HG02840 (cell line): ENCODE measurements at regions not wholly inside any gene's neighbourhood (a gene's known extent, or its start where the extent isn't known, plus 50 kb on each side); places are given as distances from the start of the nearest gene placed in this dataset.
A peak's percentile ranks its signal among the peaks of the same experiment; 100 is the strongest.

Experiments used
- ATAC-seq: cut with Tn5 transposase; IDR thresholded peaks from one replicate; pipeline ENCODE4 v1.9.1; 2021; ENCODE audit warnings: mild to moderate bottlenecking, moderate library complexity, moderate number of reproducible peaks; ENCODE audit not compliant: unreplicated experiment, low FRiP score

- no peak for ATAC-seq
Observed at GRCh38 chr1:234941321-234942011, 187.2 kb downstream of the TOMM20 start.

- ATAC-seq: no peak
Observed at GRCh38 chr1:234940841-234941240, 187.8 kb downstream of the TOMM20 start.

DNA sequence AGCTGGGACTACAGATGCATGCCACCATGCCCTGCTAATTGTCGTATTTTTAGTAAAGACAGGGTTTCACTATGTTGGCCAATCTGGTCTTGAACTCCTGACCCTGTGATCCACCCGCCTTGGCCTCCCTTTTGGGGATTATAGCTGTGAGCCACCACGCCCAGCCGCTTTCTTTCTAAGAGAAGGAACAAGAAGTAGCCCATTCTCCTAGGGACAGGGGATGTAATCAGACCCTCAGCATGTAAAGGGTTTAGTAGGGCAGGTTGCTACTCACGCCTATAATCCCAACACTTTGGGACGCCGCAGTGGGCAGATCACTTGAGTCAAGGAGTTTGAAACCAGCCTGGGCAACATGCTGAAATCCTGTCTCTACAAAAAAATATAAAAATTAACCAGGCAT is 189.7 kb downstream of the TOMM20 start:
- no peak for ATAC-seq

DNA sequence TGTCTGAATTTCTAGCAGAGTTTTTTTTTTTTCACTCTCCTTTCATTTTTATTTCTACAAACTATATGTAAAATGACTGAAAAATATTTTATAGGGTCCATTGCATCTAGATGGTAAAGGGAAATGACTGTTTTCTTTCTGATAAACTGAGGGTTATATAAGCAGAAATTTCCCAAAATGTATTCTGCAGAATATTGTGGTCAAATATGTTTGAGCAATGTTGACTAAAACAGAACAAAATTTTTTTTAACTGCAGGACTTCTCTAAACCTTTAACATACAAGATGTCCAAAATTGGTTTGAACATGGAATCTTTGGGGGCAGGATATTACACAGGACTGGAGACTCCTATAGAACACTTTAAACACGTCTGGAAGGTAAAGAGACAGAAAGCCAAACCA is 190.5 kb downstream of the TOMM20 start:
- no peak for ATAC-seq

DNA sequence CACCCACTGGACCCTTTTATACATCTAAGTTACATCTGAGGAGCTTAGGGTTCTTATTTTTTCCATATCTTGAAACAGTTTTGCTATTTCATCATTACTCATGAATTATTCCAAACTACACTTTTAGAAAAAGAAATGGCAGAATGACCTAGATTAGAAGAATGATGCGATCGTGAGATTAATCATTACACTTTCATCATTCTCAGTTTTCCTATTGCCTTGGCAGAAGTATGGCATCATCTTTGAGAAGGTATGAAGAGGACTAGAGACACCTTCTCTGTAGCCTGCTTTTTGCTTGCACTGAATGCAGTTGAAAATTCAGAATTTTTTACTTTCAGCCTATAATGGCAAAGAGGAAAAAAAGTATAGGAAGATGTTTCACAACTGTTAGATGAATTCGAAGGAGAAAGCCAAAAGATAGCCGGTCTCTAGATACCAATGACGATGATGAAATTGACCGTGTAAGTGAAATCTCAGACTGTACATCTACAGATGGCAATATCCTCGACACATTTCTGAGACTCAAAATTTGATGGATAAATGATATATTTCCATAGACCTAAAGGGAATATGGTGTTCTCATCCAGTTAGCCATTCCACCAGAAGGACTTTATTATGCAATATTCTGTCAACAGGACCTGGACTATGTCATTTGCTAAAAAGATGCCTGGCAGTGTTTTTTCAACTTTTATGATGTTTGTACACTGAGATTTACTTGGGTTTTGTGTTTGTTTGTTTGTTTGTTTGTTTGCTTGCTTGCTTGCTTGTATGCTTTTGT is 191.8 kb downstream of the TOMM20 start:
- no peak for ATAC-seq

GRCh38 chr1:234934611-234935033 is 194.0 kb downstream of the TOMM20 start:
- no peak for ATAC-seq

- peak; percentile 80 for ATAC-seq
Observed at GRCh38 chr1:234933475-234933874, 195.2 kb downstream of the TOMM20 start.

DNA sequence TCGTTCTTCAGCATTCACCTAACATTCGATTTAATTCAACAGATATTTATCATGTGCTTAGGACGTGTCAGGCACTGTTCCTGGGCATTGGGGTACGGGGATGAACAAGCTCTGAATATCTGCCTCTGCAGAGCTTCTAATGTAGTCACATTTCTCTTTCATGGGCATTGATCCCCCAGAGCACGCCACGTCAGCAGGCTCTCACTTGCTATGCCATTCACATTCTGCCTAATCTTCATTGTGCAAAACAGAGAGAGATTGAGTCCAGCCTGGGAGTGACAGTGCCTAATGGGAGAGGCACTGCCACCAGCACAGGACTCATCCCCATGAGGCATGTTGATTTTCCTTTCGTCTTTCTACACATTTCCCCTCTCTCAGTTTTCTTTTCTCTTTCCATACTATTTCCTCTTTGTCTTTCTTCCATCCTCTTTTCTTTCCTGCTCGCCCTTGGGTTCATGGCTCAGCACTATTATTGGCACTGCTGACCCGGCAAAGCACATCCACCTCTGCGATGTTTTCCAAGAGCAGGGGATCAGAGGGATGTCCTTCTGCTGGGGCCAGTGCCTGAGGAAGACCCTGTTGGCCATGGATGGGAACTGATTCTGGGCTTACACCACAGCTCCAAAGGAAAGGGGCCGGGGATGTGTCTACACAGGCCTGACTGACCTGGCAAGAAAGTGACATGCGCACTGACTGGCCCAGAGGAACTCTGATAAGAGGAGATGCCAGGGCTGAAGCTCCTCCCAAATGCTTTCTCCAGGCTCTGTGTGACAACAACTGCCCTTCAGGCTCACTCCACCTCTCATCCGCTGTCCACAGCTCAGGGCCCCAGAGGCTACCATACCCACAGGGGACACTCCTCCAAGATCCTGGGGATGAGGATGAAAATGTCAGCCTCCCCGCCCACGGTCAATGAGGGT is 195.9 kb downstream of the TOMM20 start:
- ATAC-seq: peak; percentile 30

DNA sequence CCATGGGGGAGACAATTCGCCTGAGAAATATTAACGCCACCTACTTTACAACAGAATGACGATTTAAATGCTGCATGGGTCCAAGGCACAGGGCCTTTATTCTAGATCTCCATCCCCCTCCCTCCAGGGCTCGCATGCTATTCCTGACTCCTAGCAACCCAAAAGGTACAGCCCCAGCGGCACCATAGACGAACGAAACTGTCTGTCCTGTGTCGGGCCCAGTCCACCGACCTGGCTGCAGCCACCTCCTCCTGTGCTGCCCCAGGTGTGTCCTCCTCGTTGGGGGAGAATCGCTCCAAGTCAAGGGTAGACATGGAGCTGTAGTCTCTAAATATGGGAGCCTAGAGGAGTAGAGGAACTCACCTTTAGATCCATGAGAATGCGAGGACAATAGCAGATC is 196.5 kb downstream of the TOMM20 start:
- ATAC-seq: no peak

- ATAC-seq: no peak
Observed at GRCh38 chr1:234931404-234931973, 197.1 kb downstream of the TOMM20 start.

DNA sequence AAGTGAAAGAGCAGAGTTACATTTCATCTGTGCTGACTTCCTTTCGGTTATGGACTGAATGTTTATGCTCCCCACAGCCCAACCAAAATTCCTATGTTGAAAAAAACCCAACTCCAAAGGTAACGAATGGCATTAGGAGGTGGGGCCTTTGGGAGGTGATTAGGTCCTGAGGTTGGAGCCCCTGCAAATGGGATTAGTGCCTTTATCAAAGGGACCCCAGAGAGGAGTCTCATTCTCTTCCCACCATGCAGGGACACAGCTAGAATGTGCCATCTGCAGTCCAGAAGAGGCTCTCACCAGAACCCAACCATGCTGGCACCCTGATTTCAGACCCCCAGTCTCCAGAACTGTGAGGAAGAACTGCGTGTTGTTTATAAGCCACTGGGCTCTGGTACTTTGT is 199.3 kb downstream of the TOMM20 start:
- ATAC-seq: no peak

- no peak for ATAC-seq
Observed at GRCh38 chr1:234928642-234929041, 200.0 kb downstream of the TOMM20 start.

DNA sequence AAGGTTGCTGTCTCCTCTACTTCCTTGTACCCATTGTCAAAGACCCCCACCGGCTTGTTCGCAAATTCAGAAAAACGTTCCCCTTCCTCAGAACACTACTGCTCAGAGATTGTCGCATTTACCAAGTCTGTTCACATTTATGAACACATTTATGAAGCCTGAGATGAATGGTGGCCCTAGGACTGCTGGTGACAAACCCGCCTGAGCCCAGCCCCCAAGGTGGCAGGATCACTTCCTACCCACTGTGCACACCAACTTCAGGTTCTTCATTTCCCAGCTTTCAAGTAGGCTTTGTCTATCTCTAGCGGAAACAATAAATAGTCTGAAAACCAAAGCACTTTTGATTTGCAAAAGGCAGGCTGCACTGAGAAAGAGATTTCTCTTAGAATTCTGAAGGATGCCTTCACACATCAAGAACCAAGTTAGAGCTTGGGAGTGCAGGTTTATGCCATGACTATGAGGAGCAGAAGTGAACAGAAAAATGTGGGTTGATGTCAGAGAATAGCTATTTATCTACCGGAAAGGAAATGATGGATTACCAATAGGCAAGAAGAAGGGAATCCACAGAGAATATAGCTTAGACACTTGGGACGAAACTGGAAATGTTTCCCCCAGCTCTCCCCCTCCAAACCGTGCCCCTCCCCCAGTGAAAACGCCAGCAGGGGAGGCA is 200.5 kb downstream of the TOMM20 start:
- no peak for ATAC-seq

- no peak for ATAC-seq
Observed at GRCh38 chr1:234927312-234927970, 201.2 kb downstream of the TOMM20 start.

- ATAC-seq: no peak
Observed at GRCh38 chr1:234926559-234927311, 201.9 kb downstream of the TOMM20 start.

DNA sequence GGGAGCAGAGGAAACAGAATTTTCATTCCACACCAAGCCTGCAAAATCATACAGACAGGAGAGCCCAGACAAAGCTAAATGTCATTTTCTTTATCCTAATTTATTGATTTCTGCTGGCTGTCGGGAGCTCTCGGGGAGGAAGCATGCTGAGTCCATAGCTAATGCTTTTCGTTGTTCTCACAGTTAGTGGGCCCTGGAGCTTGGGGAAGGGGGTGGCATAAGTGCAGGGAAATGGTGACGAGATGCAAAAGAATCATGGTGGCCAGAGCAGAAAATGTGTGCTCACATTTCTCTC is 202.4 kb downstream of the TOMM20 start:
- ATAC-seq: no peak

DNA sequence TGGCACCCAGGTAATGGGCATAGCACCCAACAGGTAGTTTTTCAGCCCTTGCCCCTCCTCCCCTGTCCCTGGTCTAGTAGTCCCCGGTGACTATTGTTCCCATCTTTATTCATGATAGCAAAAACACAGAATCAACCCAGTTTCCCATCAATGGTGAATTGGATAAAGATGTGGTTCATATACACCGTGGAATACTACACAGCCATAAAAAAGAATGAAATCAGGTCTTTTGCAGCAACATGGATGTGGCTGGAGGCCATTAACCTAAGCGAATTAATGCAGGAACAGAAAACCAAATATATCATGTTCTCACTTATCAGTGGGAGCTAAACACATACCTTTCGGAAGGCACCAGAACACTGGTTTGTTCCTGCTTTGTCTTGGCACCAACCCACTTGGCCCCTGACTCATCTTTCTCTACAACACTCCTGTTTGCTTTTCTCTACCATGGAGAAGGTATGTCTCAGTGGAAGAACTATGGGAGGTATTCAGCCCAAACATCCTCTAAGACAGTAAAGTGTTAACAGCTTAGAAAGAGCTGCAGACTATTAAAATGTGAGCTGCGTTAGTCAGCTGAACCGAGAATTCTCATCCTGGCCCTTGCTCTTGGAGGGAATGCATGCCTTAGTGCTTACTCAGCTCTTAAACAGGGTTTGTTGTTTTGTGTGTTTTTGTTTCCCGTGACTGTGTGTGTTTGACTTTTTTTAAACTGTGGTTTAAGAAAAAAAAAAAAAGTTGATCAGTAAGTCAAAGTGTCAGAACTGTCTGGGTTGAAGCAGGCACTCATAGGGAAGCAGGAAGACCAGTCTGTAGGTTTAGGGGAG is 203.0 kb downstream of the TOMM20 start:
- no peak for ATAC-seq
